ENCODE measurements at regions not wholly inside any gene's neighbourhood (a gene's known extent, or its start where the extent isn't known, plus 50 kb on each side); places are given as distances from the start of the nearest gene placed in this dataset.

- Histone ChIP-seq H3K27ac (ENCODE audit: low read depth, low read length) (no peak overlapping the region), H3K4me1 (ENCODE audit: control insufficient read depth in 3 of 3, insufficient read depth in 3 of 3, low read length in 3 of 3) (no peaks in the 10 kb centered on the region), H3K27me3 (ENCODE audit: control insufficient read depth in 3 of 3, insufficient read depth in 3 of 3, low read length in 3 of 3) (no peaks in the 10 kb centered on the region), H3K4me3 (ENCODE audit: low read length in 3 of 3) (no peak overlapping the region), H3K36me3 (ENCODE audit: control insufficient read depth in 3 of 3, insufficient read depth in 3 of 3, low read length in 3 of 3) (no peaks in the 10 kb centered on the region), H3K9ac (ENCODE audit: low read depth in 1 of 3, low read length in 3 of 3) (no peak overlapping the region), H3K9me3 (ENCODE audit: control insufficient read depth in 3 of 3, low read length in 3 of 3) (peaks cover 0 to 3% (median 0%) of the 10 kb centered on the region in 3 donors)
Measured at GRCh38 chr5:27612161-27612560, 573.8 kb upstream of the CDH9 start.

GRCh38 chr5:27608992-27609391, 570.6 kb upstream of the CDH9 start:
- H3K4me3 ChIP-seq (ENCODE audit: low read length in 3 of 3): no peak overlapping the region
- H3K27ac ChIP-seq (ENCODE audit: low read depth, low read length): no peak overlapping the region
- no peak overlapping the region for H3K9ac ChIP-seq (ENCODE audit: low read depth in 1 of 3, low read length in 3 of 3)
- no peaks in the 10 kb centered on the region for H3K27me3 ChIP-seq (ENCODE audit: control insufficient read depth in 3 of 3, insufficient read depth in 3 of 3, low read length in 3 of 3)
- H3K36me3 ChIP-seq (ENCODE audit: control insufficient read depth in 3 of 3, insufficient read depth in 3 of 3, low read length in 3 of 3): no peaks in the 10 kb centered on the region
- H3K9me3 ChIP-seq (ENCODE audit: control insufficient read depth in 3 of 3, low read length in 3 of 3): peaks cover 0 to 3% (median 0%) of the 10 kb centered on the region in 3 donors
- H3K4me1 ChIP-seq (ENCODE audit: control insufficient read depth in 3 of 3, insufficient read depth in 3 of 3, low read length in 3 of 3): no peaks in the 10 kb centered on the region

GRCh38 chr5:27598576-27598975, 560.2 kb upstream of the CDH9 start:
- Histone ChIP-seq H3K4me1 (ENCODE audit: control insufficient read depth in 3 of 3, insufficient read depth in 3 of 3, low read length in 3 of 3) (no peaks in the 10 kb centered on the region), H3K27me3 (ENCODE audit: control insufficient read depth in 3 of 3, insufficient read depth in 3 of 3, low read length in 3 of 3) (no peaks in the 10 kb centered on the region), H3K4me3 (ENCODE audit: low read length in 3 of 3) (no peak overlapping the region), H3K27ac (ENCODE audit: low read depth, low read length) (no peak overlapping the region), H3K9ac (ENCODE audit: low read depth in 1 of 3, low read length in 3 of 3) (no peak overlapping the region), H3K9me3 (ENCODE audit: control insufficient read depth in 3 of 3, low read length in 3 of 3) (no peaks in the 10 kb centered on the region), H3K36me3 (ENCODE audit: control insufficient read depth in 3 of 3, insufficient read depth in 3 of 3, low read length in 3 of 3) (no peaks in the 10 kb centered on the region)

GRCh38 chr5:27594141-27594540, 555.8 kb upstream of the CDH9 start:
- H3K9ac ChIP-seq (ENCODE audit: low read depth in 1 of 3, low read length in 3 of 3): no peak overlapping the region
- H3K36me3 ChIP-seq (ENCODE audit: control insufficient read depth in 3 of 3, insufficient read depth in 3 of 3, low read length in 3 of 3): no peaks in the 10 kb centered on the region
- H3K4me3 ChIP-seq (ENCODE audit: low read length in 3 of 3): no peak overlapping the region
- H3K27ac ChIP-seq (ENCODE audit: low read depth, low read length): no peak overlapping the region
- H3K27me3 ChIP-seq (ENCODE audit: control insufficient read depth in 3 of 3, insufficient read depth in 3 of 3, low read length in 3 of 3): no peaks in the 10 kb centered on the region
- H3K4me1 ChIP-seq (ENCODE audit: control insufficient read depth in 3 of 3, insufficient read depth in 3 of 3, low read length in 3 of 3): no peaks in the 10 kb centered on the region
- H3K9me3 ChIP-seq (ENCODE audit: control insufficient read depth in 3 of 3, low read length in 3 of 3): no peaks in the 10 kb centered on the region

DNA sequence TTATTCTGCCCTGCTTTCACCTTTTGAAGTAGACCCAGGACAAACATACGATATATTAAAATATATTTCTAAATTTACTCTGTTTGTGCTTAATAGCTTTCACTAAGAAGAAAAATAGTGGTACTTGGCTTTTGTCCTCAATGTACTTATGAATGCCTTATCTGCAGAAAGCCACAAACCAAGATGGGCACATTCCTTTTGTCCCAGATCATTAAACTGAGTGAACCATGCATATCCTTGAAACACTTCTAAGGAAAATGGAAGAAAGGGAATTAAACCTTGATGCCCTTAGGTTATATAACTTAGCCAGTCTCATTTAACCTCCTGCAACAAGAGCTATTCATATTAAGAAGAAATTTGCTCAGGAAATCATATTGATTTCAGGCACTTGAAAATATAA, 553.8 kb upstream of the CDH9 start:
- no peak overlapping the region for H3K9ac ChIP-seq (ENCODE audit: low read depth in 1 of 3, low read length in 3 of 3)
- no peaks in the 10 kb centered on the region for H3K9me3 ChIP-seq (ENCODE audit: control insufficient read depth in 3 of 3, low read length in 3 of 3)
- no peaks in the 10 kb centered on the region for H3K27me3 ChIP-seq (ENCODE audit: control insufficient read depth in 3 of 3, insufficient read depth in 3 of 3, low read length in 3 of 3)
- no peak overlapping the region for H3K27ac ChIP-seq (ENCODE audit: low read depth, low read length)
- H3K36me3 ChIP-seq (ENCODE audit: control insufficient read depth in 3 of 3, insufficient read depth in 3 of 3, low read length in 3 of 3): no peaks in the 10 kb centered on the region
- H3K4me1 ChIP-seq (ENCODE audit: control insufficient read depth in 3 of 3, insufficient read depth in 3 of 3, low read length in 3 of 3): no peaks in the 10 kb centered on the region
- no peak overlapping the region for H3K4me3 ChIP-seq (ENCODE audit: low read length in 3 of 3)

DNA sequence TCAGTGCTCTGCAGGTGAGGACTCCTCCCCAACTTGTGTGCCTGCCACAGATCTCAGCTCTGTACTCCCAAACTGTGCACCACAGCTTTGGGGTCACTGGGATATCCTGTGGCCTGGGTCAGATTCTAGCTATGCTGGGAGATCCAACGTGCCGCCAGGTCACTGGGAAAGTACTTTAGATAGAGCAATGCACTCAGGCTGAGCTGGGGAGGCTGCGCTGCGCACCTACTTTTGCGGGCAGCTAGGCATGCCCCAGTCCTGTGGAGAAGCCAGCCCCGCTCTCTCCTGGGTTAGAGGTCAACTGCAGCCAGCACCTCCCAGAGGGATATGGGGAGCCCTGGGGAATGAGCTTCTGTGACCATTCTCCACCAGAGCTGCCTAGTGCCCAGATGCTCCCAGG, 552.1 kb upstream of the CDH9 start:
- no peaks in the 10 kb centered on the region for H3K27me3 ChIP-seq (ENCODE audit: control insufficient read depth in 3 of 3, insufficient read depth in 3 of 3, low read length in 3 of 3)
- no peaks in the 10 kb centered on the region for H3K4me1 ChIP-seq (ENCODE audit: control insufficient read depth in 3 of 3, insufficient read depth in 3 of 3, low read length in 3 of 3)
- no peak overlapping the region for H3K9ac ChIP-seq (ENCODE audit: low read depth in 1 of 3, low read length in 3 of 3)
- H3K4me3 ChIP-seq (ENCODE audit: low read length in 3 of 3): no peak overlapping the region
- H3K9me3 ChIP-seq (ENCODE audit: control insufficient read depth in 3 of 3, low read length in 3 of 3): no peaks in the 10 kb centered on the region
- no peak overlapping the region for H3K27ac ChIP-seq (ENCODE audit: low read depth, low read length)
- H3K36me3 ChIP-seq (ENCODE audit: control insufficient read depth in 3 of 3, insufficient read depth in 3 of 3, low read length in 3 of 3): no peaks in the 10 kb centered on the region

- Histone ChIP-seq H3K27ac (ENCODE audit: low read depth, low read length) (no peak overlapping the region), H3K9ac (ENCODE audit: low read depth in 1 of 3, low read length in 3 of 3) (no peak overlapping the region), H3K27me3 (ENCODE audit: control insufficient read depth in 3 of 3, insufficient read depth in 3 of 3, low read length in 3 of 3) (no peaks in the 10 kb centered on the region), H3K4me1 (ENCODE audit: control insufficient read depth in 3 of 3, insufficient read depth in 3 of 3, low read length in 3 of 3) (no peaks in the 10 kb centered on the region), H3K36me3 (ENCODE audit: control insufficient read depth in 3 of 3, insufficient read depth in 3 of 3, low read length in 3 of 3) (no peaks in the 10 kb centered on the region), H3K4me3 (ENCODE audit: low read length in 3 of 3) (no peak overlapping the region), H3K9me3 (ENCODE audit: control insufficient read depth in 3 of 3, low read length in 3 of 3) (no peaks in the 10 kb centered on the region)
Measured at GRCh38 chr5:27578279-27578678, 539.9 kb upstream of the CDH9 start.

- no peaks in the 10 kb centered on the region for H3K36me3 ChIP-seq (ENCODE audit: control insufficient read depth in 3 of 3, insufficient read depth in 3 of 3, low read length in 3 of 3)
- no peaks in the 10 kb centered on the region for H3K9me3 ChIP-seq (ENCODE audit: control insufficient read depth in 3 of 3, low read length in 3 of 3)
- no peaks in the 10 kb centered on the region for H3K27me3 ChIP-seq (ENCODE audit: control insufficient read depth in 3 of 3, insufficient read depth in 3 of 3, low read length in 3 of 3)
- H3K4me3 ChIP-seq (ENCODE audit: low read length in 3 of 3): no peak overlapping the region
- H3K27ac ChIP-seq (ENCODE audit: low read depth, low read length): no peak overlapping the region
- no peak overlapping the region for H3K9ac ChIP-seq (ENCODE audit: low read depth in 1 of 3, low read length in 3 of 3)
- no peaks in the 10 kb centered on the region for H3K4me1 ChIP-seq (ENCODE audit: control insufficient read depth in 3 of 3, insufficient read depth in 3 of 3, low read length in 3 of 3)
Measured at GRCh38 chr5:27571681-27572080, 533.3 kb upstream of the CDH9 start.

DNA sequence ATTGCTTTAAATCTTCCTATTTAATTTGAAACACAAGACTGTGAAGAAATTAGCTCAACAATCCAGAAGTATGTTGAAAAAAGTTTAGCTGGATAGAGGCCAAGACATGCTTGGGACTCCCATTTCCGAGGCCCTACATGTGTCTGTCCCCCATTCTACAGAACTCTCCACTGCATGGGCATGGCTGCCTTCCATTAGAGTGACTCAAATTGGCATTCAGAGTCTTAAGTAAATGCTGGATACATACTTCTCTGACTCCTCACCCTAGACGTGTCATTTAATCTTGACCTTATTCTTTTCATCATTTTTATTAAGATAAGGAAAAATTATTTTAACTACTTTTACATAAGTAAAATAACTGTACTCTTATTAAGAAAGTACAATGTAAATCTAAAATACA, 530.4 kb upstream of the CDH9 start:
- Histone ChIP-seq H3K27me3 (ENCODE audit: control insufficient read depth in 3 of 3, insufficient read depth in 3 of 3, low read length in 3 of 3) (no peaks in the 10 kb centered on the region), H3K9me3 (ENCODE audit: control insufficient read depth in 3 of 3, low read length in 3 of 3) (no peaks in the 10 kb centered on the region), H3K9ac (ENCODE audit: low read depth in 1 of 3, low read length in 3 of 3) (no peak overlapping the region), H3K4me3 (ENCODE audit: low read length in 3 of 3) (no peak overlapping the region), H3K4me1 (ENCODE audit: control insufficient read depth in 3 of 3, insufficient read depth in 3 of 3, low read length in 3 of 3) (no peaks in the 10 kb centered on the region), H3K27ac (ENCODE audit: low read depth, low read length) (no peak overlapping the region), H3K36me3 (ENCODE audit: control insufficient read depth in 3 of 3, insufficient read depth in 3 of 3, low read length in 3 of 3) (no peaks in the 10 kb centered on the region)

- Histone ChIP-seq H3K36me3 (ENCODE audit: control insufficient read depth in 3 of 3, insufficient read depth in 3 of 3, low read length in 3 of 3) (no peaks in the 10 kb centered on the region), H3K4me3 (ENCODE audit: low read length in 3 of 3) (no peak overlapping the region), H3K4me1 (ENCODE audit: control insufficient read depth in 3 of 3, insufficient read depth in 3 of 3, low read length in 3 of 3) (no peaks in the 10 kb centered on the region), H3K27ac (ENCODE audit: low read depth, low read length) (no peak overlapping the region), H3K9ac (ENCODE audit: low read depth in 1 of 3, low read length in 3 of 3) (no peak overlapping the region), H3K9me3 (ENCODE audit: control insufficient read depth in 3 of 3, low read length in 3 of 3) (no peaks in the 10 kb centered on the region), H3K27me3 (ENCODE audit: control insufficient read depth in 3 of 3, insufficient read depth in 3 of 3, low read length in 3 of 3) (no peaks in the 10 kb centered on the region)
Measured at GRCh38 chr5:27561408-27561807, 523.0 kb upstream of the CDH9 start.

GRCh38 chr5:27548484-27548883, 510.1 kb upstream of the CDH9 start:
- no peak overlapping the region for H3K9ac ChIP-seq (ENCODE audit: low read depth in 1 of 3, low read length in 3 of 3)
- H3K9me3 ChIP-seq (ENCODE audit: control insufficient read depth in 3 of 3, low read length in 3 of 3): no peaks in the 10 kb centered on the region
- H3K36me3 ChIP-seq (ENCODE audit: control insufficient read depth in 3 of 3, insufficient read depth in 3 of 3, low read length in 3 of 3): no peaks in the 10 kb centered on the region
- no peaks in the 10 kb centered on the region for H3K4me1 ChIP-seq (ENCODE audit: control insufficient read depth in 3 of 3, insufficient read depth in 3 of 3, low read length in 3 of 3)
- no peak overlapping the region for H3K4me3 ChIP-seq (ENCODE audit: low read length in 3 of 3)
- H3K27ac ChIP-seq (ENCODE audit: low read depth, low read length): no peak overlapping the region
- no peaks in the 10 kb centered on the region for H3K27me3 ChIP-seq (ENCODE audit: control insufficient read depth in 3 of 3, insufficient read depth in 3 of 3, low read length in 3 of 3)

Data from skeletal muscle tissue (tissue), 3 donors.